NCI-H510A treated with DMSO at 0.1 percent for 48 hours (cell line): ENCODE measurements at regions not wholly inside any gene's neighbourhood (a gene's known extent, or its start where the extent isn't known, plus 50 kb on each side); places are given as distances from the start of the nearest gene placed in this dataset.
"Not testable (repeated sequence)": the region's sequence is repeated elsewhere in the genome, so short reads cannot be mapped to it uniquely, and the experiment has no call there.

Experiments used
- DNase-seq: peaks from one replicate; lab custom pipeline; 2025; lab: John Stamatoyannopoulos, UW

DNA sequence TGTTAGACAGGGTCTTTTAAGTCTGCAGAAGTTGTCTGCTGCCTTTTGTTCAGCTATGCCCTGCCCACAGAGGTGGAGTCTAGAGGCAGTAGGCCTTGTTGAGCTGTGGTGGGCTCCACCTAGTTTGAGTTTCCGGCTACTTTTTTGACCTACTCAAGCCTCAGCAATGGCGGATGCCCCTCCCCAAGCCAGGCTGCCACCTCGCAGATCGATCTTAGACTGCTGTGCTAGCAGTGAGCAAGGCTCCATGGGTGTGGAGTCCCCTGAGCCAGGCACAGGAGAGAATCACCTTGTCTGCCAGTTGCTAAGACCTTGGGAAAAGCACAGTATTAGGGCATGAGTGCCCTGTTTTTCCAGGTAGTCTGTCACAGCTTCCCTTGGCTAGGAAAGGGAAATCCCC lies 664.6 kb upstream of the DPPA4 start:
- not testable (repeated sequence) for DNase-seq

DNA sequence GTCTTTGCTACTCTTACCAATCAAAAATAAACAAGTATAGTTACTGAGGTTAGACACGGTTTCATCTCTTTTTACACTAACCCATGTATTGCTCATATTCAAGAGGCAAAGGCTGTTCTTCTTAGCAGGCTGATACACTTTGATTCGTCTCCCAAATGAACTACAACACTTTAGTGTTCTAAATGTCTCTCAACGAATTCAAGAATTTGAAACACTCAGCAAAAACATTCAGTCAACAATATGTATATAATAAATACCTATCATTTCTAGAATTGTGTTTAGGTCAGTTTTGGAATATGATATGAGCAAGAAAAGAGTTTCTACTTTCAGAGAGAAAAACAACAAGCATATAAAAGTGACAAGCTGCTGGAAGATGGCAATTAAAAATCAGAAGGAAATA lies 669.6 kb upstream of the DPPA4 start:
- DNase-seq, result no peak

DNA sequence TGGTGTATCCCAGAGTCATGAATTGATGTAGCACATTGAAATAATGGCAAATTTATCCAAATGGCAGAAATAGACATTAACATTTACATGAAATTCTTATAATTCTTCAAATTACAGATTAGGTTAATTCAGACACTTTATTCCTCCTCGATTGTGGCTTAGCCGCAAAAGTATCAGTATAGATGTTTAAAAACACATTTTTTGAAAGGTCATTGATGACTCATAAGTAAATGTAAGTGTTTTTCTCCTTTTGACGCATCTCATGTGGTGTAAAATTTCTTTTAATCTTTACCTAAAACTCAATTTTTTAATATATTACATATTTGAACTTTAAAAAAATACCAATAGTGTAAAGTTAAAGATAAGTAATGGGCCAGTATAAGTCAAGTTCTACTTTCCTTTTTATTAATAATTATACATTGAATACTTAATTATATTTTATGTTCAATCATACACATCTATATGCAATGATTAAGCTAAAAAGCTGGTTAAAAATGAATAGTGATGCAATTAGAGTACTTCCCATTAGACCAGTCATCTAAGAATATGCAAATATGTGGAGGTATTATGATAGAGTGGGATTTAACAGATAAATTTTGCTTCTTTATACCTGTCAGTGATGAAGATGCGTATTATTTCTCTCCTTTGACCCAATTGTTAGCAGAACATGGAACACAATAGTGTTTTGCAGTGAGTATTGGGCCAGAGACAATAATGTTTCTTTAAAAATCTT lies 678.1 kb upstream of the DPPA4 start:
- DNase-seq, result no peak

DNA sequence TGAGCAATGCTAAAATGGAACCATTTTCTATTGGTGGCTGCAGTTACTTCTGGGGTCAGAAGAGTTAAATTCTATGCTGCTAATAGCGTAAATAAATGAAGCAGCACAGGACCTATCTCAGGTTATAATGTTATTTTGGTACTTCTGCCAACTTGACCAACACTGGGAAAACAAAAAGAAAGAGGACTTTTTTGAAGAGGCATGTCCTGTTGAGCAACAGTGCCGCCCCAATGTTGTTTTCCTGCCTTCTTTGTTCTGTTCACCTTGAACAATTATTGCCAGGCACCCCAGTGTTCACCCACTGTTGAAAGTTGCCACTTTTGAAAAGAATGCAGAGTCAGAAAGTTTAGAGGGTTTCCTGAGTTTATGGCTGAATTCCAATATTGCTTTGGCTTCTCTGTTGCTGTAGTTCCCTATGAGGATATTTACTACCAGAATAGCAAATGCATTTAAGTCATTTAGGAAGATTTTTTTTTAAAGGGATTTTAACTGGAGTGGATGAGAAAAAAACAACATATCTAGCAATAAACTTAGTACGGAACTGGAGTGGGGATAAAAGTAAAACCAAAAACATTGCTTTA lies 679.0 kb upstream of the DPPA4 start:
- no peak for DNase-seq

DNA sequence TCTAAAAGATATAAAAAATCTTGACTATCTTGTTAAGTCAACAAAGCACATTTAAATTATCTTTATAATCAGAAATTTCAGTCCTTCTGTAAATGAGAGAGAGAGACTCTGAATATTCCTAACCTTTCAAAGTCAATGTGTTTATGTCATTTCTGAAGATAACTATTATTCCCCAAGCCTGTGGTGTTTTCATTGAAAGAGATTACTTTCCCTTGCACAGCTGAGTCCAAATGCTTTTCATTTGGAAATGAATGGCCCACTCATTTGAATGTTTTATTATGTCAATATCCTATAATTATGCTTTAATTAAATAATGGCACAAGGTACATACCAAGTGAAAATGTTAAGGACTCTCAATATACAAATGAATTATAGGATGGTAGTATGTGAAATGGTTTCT lies 680.0 kb upstream of the DPPA4 start:
- no peak for DNase-seq

DNA sequence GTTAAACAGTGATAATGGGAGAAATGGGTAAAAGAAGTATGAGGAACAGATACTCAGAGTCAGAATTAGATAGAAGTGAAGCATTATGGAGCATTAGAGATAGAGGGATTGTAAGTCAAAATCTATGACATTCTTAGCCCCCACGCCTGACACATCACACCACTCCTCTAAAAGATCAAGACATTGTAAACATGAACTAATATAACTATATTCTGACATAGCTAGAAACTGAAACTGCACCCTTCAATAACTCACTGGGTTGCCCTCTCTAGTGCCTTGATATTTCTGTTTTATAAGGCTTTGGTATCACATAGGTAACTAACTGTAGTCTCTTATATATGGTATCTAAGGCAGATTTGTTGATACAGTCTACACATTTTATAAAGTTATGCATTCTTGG lies 684.3 kb upstream of the DPPA4 start:
- no peak for DNase-seq

DNA sequence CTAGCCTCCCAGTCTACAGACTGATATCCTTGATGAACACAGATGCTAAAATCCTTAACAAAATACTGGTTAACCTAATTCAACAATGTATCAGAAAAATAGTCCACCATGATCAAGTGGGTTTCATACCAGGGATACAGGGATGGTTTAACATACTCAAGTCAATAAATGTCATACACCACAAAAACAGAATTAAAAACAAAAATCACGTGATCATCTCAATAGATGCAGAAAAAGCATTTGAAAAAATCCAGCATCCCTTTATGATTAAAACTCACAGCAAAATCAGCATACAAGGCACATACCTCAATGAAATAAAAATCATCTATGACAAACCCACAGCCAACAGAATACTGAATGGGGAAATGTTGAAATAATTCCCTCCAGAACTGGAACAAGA lies 685.7 kb upstream of the DPPA4 start:
- DNase-seq, result not testable (repeated sequence)

DNA sequence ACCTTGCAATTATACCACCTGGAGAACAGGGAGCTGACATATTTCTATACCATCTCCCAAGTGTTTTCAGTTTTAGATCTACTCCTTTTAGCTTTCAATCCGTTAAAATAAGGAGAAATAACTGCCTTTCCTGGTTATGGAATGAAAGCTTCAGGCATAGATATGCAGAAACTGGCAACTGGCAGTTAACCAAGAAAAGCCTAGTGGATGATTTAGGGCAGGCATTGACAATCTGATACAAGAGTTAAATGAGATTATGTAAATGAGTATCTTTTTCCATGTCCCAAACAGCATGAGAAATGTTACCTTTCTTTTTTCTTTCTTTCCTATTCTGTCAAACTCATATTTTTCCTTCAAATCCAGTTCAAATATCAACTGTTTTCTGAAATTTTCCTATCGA lies 689.1 kb upstream of the DPPA4 start:
- DNase-seq, result no peak

DNA sequence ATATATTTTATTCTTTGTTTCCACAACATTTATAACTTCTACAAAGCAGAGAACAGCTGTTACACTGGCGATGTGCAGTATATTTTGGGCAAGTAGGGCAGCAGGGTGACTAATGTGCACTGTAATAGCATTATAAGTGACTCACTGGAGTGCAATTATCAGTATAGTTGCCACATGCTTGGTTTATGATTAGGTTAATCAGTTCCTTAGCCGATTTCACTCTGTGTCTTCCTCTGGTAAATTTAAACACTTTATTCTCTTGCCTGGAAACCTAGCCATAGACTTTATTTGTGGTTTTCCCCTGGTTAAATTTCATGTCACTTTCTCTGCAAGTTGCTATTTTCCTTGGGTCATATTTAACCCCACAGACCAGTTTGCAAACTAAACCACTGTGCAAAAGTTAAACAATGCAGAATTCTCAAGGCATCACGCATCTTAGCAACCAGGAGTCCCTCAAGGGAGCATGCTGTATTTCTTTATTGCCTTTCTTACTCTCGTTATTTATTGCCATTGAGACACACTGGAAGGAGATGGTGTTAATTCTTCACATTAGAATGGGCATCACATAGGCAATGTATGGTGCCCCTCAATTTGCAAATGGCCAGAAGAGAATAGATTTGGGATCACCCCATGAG lies 690.2 kb upstream of the DPPA4 start:
- no peak for DNase-seq

DNA sequence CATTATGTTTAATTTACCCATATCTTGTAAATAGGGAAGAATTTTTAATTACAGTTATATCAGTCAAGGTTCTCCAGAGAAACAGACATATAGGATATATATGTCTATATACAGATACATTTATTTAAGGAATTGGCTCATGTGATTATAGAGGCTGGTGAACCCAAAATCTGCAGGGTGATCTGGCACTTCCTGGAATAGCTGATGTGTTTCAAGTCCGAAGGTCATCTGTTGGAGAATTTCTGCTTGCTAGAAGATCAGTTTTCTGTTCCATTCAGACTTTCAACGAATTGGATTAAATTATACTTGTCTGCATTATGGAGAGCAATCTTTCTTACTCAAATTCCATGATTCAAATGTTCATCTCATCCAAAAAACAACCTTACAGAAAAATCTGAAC lies 694.6 kb upstream of the DPPA4 start:
- DNase-seq, result no peak

DNA sequence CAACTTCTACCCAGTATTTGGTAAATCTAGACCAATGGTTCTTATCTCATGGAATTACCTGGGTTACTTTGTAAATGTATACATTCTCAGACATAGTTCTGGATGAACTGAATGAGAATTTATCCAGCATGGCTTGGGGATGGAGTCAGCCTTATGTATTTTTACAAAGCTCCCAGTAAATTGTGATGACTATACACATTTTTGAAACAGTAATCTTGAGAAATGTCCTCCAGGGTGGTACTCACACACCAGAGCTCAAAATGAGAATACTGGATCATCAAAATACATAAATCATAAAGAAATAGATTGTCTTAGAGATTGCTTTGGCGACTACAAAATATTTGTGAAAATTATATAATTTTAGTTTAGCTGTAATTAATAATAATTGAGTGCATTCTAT lies 722.1 kb upstream of the DPPA4 start:
- DNase-seq, result no peak

DNA sequence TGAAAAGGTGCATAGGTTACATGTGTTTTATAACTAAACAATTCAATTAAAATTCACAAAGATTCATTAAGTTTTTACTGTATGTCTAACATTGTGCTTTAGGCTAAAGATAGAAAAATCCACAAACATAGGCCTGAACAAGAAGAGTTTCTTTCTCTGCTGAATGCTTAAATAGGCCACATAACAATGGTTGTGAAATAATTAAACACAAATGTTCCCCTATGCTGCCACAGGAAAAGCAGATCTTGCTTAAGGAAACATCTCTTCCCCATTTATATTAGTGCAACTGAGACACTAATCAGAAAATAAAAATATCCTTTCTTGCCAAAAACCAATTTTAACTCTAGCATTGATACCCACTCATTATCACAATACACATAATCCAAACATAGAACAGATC lies 725.4 kb upstream of the DPPA4 start:
- DNase-seq, result no peak

DNA sequence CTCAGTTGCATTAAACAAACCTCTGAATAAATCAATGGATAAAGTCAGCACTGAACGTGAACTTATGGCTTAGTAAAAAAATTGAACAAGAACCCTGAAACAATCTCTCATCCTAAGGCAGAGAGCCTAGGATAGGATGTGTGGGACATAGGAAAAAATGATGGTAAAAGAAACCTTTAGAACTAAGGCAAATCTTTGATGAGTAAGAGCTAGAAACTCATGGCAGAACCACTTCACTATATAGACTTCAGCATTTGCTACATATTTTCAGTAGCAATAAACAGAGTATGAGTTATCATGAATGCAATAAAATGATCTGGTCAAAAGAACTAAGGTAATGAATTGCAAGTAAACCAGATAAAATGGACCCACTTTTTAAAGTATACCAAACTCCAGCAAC lies 725.8 kb upstream of the DPPA4 start:
- DNase-seq, result no peak

DNA sequence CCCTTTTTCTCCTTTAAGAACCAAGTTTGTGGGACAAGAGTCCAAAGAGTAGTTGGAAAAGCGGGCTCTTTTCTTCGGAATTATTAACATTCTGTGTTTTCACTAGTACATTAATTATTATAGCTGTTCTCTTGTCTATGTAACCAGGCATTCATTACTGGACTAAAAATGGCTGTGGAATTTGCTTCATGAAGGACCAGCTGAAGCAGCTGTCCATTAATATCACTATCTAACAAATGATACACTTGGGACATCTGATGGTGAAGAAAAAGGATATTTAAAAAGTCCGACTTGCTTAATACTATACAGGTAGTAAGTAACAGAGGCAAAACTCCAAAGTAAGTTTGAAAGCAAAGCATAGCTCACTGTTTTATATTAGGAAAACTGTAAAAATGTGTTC lies 728.9 kb upstream of the DPPA4 start:
- no peak for DNase-seq

DNA sequence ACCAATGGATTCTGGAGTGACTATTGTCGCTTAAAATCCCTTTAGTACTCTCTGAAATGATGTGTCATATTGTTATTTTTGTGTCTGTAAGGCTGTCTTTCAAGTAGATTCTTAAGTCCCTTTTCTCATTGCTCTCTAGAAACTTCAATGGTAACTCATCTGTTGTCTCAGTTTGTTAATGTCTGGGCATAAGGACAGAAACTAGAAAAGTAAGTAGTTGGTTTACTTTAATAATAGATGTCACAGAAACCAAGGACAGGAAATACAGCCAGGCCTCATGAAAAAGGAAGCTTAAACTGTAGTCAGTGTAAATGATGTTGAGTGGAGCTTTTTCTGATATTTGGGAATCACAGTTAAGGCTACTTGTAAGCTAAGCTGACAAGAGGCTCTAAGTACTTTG lies 730.2 kb upstream of the DPPA4 start:
- DNase-seq, result no peak

DNA sequence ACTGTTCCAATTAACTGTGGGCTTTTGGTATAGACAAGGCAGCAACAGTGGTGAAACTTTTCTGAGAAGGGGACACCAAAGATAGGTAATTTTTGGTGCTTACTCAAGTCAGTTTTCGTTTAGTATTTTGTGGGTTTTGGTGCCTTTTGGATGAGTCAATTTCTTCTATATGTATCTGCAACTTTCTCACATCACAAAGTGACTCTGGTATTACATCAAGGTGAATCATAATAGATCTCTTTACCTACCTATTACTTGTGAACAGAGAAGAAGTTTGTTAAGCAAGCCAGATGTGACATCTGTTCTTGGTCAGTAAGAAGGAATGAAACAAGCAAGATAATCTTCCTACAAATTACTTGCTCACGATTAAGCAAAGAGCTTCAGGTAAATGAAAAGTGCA lies 732.4 kb upstream of the DPPA4 start:
- no peak for DNase-seq

DNA sequence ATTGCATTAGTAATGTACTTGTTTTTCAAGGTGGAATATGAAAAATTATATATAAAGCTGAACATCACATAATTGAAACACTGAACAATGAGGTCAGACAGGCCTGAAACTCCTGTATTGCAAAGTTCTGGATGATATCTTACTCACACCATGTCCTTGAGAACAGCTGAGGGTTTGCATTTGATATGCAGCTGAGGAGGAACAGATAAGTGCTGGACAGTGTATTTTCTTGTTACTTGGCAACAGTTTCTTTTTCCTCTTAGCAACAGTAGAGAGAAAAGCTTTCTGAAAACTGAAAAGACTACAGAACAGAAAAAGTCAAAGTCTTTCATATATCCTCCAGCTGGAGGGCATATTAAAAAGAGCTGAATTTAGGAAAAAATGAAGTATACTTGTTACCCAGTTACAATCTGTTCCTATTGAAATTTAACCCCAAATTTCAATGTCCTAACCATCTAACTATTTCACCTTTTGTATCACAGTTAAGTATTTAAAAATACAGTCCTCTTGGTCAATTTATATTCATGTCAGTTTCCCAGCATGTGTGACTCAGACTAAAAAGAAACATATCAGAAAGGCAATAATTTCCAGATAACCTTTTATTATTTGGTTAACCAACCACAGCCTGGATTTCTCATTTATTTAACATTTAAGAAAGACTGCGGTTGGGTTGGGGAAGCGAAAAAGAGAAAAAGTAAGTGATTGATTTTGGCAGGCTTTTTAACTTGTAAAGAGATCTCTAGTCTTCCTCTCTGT lies 733.0 kb upstream of the DPPA4 start:
- DNase-seq, result no peak

DNA sequence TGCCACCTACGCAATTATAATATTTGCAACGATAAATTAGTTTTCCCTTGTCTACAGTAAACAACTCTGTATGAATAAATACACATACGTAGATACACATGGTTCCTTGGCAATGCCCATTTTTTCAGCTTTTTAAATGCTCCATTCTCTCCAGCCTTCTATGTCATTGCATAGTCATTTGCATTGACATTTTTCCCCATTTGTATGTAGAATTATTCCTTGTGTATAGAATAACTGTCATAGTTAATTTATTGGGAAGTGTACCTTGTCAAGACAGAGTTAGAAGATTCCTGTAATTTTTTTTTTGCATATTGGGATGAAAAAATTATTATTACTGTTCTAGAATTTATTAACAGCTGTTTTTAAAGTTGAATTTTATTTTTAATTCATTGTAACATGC lies 736.7 kb upstream of the DPPA4 start:
- DNase-seq, result no peak

DNA sequence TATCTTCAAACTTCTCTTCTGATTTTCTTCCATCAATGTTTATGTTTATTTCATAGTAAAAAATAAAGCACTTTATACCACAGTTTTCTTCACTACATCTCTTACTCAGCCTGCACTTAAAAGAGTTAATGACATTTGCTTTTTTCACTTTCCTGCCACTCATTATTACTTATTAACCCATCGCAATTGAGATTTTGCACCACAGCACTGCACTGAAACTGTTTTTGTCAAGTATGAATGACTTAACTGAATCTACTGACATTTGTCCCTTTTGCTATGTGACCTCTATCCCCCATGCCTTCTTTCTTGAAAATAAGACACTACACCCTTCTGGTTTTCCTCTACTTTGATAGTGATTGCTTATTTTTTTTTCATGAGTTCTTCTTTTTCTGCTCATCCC lies 739.7 kb upstream of the DPPA4 start:
- no peak for DNase-seq

DNA sequence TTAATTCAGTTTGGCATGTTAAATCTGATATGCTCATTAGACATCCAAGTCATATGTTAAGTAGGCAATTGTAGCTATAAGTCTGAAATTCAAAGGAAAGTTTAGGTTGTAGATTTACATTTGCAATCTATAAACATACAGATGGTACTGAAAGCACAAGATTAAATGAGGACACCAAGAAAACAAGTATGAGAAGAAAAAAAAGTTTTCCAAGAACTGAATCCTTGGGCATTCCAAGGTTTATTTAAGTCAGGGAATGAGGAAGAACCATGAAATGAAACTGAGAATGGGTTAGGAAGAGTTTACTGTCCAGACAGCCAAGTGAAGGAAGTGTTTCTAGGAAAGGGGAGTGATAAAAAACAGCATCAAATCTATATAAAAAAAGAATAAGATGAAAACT lies 756.1 kb upstream of the DPPA4 start:
- DNase-seq, result no peak

DNA sequence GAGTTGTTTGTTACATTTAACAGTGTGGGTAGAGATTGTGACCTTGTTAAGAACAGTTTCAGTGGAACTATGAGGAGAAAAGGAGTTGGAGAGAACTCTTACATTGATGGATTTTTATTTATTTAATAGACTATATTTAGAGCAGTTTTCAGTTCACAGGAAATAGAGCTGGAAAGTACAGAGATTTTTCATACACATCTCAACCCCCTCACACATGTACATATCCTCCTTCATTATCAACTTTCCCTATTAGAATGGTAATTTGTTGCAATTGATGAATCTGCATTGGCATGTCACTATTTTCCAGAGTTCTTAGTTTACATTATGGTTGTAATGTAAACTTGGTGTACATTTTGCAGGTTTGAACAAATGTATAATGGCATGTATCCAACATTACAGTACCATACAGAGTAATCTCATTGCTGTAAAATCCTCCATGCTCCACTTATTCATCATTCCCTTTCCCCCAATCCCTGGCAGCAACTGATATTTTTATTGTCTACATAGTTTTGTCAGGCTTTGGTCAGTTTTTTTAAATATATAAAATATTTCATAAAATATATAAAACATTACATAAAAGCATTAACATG lies 756.6 kb upstream of the DPPA4 start:
- no peak for DNase-seq

DNA sequence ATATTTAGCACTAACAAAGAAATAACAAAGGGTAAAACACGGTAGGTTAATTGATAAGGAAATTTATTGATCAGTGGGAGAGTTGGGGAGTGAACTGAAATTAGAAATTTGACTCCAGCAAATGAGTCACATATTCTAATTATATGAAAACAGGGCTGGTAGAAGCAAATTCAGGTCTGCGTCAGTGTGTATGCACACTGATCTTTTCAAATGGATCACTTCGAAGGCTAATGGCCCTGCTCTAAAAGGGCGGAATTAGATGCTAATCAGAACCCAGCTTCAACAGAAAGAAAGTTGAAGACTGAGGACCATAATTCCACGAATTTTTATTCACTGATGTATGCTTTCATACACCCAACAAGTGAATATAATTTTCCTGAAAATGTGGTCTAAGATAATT lies 762.4 kb upstream of the DPPA4 start:
- DNase-seq, result no peak

DNA sequence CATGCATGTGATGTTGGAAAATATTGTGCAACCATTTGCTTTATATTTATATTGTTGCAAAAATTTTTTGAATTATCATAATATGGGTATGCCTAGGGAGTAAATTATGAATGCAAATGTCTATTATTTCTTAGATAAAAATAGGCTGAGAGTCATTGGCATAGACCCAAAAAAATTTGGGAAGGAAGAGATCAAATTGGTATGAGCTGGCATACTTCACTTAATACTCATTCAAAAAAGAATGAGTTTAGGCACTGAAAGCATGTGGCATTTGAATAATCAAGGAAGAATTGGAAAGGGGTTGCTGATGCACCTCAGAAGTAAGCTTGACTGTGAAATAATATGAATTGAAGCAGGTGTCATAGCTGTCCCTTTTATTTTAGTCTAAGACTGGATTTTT lies 764.0 kb upstream of the DPPA4 start:
- DNase-seq, result no peak
